ENCODE measurements at regions not wholly inside any gene's neighbourhood (a gene's known extent, or its start where the extent isn't known, plus 50 kb on each side); places are given as distances from the start of the nearest gene placed in this dataset.
"Not testable (repeated sequence)": the region's sequence is repeated elsewhere in the genome, so short reads cannot be mapped to it uniquely, and the experiment has no call there.

DNA sequence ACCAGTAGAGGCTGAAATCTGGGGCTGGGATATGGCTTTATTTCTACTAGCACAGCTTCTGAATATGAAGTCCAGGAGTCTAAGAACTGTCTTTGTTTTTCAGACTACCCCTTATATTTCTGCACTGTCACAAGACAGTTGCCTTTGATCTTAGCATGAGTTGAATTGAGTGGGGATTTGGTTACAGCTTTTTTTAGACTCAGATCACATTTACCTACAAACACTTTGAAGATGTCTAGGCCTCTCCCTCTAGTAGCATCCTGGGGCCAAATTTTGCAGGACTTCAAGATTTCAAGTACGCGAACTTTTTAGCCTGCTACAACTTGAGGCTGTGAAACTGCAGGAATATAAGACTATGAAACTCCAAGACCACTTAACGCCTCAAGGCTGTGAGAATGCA lies 240.2 kb downstream of the NEBL start:
- DNase-seq (ENCODE audit: low spot score) = no peak

GRCh38 chr10:20652424-20652823 lies 244.7 kb downstream of the NEBL start:
- not testable (repeated sequence) for DNase-seq (ENCODE audit: low spot score)

- no peak for DNase-seq (ENCODE audit: low spot score)
Observed at GRCh38 chr10:20648263-20648874, 248.7 kb downstream of the NEBL start.

GRCh38 chr10:20647756-20648155 lies 249.4 kb downstream of the NEBL start:
- no peak for DNase-seq (ENCODE audit: low spot score)

GRCh38 chr10:20644421-20644820 lies 252.7 kb downstream of the NEBL start:
- no peak for DNase-seq (ENCODE audit: low spot score)

DNA sequence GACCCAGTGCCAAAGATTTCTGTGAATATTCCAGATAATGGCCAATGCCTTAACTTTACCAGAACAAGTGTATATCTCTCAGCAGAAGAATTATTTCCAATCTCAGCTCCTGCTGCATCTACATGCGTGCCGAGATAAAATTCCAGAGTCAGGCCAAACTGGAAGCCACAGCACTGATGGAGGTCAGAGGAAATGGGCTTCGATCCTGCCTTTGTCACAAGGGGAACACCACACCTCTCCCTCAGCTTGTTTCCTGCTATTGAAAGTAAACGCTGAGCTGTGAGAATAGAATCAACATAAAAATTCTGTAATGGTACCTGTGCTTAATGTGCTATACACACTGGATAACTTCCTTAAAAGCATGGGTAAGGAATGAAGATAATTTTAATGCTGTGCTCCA lies 255.5 kb downstream of the NEBL start:
- DNase-seq (ENCODE audit: low spot score) = no peak

DNA sequence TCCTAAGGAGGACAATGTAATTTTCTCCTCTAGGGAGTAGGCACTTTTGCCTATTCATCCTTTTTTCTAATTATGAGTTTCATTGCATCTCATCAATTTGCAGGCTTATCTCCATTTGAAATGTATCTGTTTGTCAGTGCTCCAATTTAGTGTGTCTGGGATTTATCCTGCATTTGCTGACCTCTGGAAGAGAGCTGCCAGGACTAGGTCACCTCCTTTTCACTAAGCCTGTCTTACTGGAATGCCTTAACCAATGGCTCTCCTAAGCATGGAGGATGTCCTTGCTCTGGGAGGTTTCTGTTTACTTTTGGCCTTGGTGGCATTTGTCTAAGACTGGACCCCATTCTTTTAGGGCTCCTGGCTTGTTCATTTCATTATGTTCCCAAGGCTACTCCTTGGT lies 261.5 kb downstream of the NEBL start:
- no peak for DNase-seq (ENCODE audit: low spot score)

GRCh38 chr10:20634839-20635238 lies 262.3 kb downstream of the NEBL start:
- DNase-seq (ENCODE audit: low spot score) = no peak

DNA sequence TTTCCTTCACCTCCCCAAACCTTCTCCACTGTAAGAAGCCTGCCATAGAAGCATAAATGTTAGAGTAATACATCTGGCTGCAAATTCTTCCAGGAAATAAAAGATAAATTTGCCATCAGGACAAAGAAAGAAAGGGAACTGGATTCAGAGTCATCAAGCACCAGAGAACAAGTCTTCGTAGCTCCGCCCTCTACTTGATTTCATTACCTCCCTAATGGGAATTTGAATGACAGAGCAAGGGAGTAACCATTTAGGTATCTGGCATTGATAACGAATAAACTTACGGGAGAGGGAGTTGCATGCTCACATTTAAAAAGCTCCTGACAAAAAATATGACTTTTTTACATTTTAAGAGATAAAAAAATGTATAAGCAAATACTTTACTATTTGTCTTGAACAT lies 263.4 kb downstream of the NEBL start:
- DNase-seq (ENCODE audit: low spot score) = no peak

DNA sequence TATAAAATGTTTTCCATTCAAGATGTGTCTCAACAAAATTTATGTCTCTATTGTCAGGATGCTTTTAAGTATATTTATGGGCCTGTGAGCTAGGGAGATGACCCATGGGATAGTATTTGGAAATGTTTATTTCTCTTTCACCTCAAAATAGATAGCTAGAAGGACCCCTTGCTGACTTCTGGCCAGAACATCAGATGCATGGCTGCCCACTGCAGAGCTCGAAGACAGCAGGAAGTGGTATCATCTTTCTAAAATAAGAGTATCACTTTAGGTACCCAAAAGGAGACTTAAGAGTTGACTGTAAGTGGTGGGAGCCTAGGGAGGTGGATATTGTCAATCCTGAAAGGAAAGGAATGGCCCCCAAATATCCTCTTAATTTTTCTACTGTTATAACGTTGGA lies 264.4 kb downstream of the NEBL start:
- no peak for DNase-seq (ENCODE audit: low spot score)

GRCh38 chr10:20631229-20631628 lies 265.9 kb downstream of the NEBL start:
- DNase-seq (ENCODE audit: low spot score) = no peak

DNA sequence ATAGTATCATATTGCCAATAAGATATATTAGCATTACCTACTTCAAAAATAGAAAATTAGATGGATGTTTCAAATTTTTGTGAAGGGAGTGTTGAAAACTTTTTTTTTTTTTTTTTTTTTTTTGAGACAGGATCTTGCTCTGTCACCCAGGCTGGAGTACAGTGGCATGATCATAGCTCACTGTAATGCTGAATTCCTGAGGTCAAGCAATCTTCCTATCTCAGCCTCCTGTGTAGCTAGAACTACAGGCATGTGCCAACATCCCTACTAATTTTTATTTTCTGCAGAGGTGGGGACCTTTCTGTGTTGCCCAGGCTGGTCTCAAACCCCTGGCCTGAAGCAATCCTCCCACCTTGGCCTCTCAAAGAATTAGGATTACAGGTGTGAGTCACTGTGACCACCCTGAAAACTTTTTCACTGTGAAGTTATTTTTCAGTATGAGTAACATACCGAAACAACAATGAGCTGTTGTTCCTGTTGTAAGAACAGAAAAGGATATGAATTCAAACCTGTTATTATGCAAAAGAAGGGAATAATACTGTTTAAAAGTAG lies 266.9 kb downstream of the NEBL start:
- DNase-seq (ENCODE audit: low spot score) = no peak

DNA sequence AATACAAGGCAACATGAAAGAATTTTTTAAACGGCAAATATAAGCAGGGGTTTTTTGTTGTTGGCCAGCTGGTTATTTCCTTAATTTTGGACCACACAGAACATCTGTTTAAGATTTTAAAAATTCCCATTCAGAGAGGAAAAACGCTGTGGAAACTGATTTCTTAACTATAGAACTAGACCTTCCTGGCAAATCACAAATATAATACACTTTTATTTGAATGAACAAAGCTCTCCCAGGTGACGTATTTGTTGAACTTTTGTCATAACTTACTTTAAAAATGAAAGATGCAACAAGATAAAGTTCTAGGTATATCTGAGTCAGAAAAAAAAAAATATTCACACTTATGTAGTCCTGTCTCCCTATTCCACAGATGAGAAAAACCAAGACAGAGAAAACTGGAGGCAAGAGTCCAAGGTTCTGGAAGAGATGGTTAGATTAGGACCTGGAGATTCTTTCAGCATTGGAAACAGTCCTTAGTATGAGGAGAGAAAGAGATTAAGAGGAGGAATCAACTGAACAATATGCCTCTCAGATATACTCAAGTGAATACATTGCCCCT lies 269.1 kb downstream of the NEBL start:
- no peak for DNase-seq (ENCODE audit: low spot score)

- no peak for DNase-seq (ENCODE audit: low spot score)
Observed at GRCh38 chr10:20627087-20627486, 270.0 kb downstream of the NEBL start.

DNA sequence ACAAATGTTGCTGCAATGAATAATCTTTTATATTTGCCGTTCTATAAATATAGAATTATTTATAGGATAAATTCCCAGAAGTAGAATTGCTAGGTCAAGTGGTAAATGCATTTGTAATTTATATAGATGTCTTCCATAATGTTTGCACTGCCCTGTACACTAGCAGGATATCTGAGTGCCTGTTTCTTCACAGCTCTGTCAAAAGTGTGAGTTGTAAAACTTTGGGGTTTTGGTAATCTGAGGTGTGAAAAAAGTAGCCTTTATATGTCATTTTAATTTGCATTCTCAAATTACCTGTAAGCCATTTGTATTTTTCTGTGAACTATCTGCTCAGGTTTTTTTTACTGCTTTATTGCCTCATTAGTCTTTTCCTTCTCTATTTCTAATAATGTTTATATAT lies 271.2 kb downstream of the NEBL start:
- no peak for DNase-seq (ENCODE audit: low spot score)

- DNase-seq (ENCODE audit: low spot score) = no peak
Observed at GRCh38 chr10:20624642-20625041, 272.5 kb downstream of the NEBL start.

- no peak for DNase-seq (ENCODE audit: low spot score)
Observed at GRCh38 chr10:20623546-20623945, 273.6 kb downstream of the NEBL start.

GRCh38 chr10:20622531-20623211 lies 274.4 kb downstream of the NEBL start:
- peak; percentile 1 for DNase-seq (ENCODE audit: low spot score)

GRCh38 chr10:20620981-20621380 lies 276.1 kb downstream of the NEBL start:
- no peak for DNase-seq (ENCODE audit: low spot score)

GRCh38 chr10:20618011-20618547 lies 279.0 kb downstream of the NEBL start:
- no peak for DNase-seq (ENCODE audit: low spot score)

- no peak for DNase-seq (ENCODE audit: low spot score)
Observed at GRCh38 chr10:20616918-20617810, 279.9 kb downstream of the NEBL start.

GRCh38 chr10:20616056-20616671 lies 280.9 kb downstream of the NEBL start:
- no peak for DNase-seq (ENCODE audit: low spot score)
